H1 (cell line): ENCODE measurements at regions not wholly inside any gene's neighbourhood (a gene's known extent, or its start where the extent isn't known, plus 50 kb on each side); places are given as distances from the start of the nearest gene placed in this dataset.

Source experiments
- CHD2 ChIP-seq: IDR thresholded peaks from 2 replicates; pipeline ENCODE4 v1.6.1; 2012; ENCODE audit warnings: low read length, improper control_type of control experiment
- CTCF ChIP-seq, 3 experiments: IDR thresholded peaks; 1 replicate in 2 of 3; 2 replicates in 1 of 3; pipeline versions ENCODE4 v1.5.1 to v1.6.1; 2011; ENCODE audit warnings: low read length in 3 of 3, mild to moderate bottlenecking in 3 of 3, inconsistent platforms in 2 of 3, low read depth in 1 of 3, moderate library complexity in 1 of 3; ENCODE audit not compliant: insufficient read depth in 1 of 3; ENCODE audit errors: control extremely low read depth in 1 of 3
- EP300 ChIP-seq, 2 experiments: IDR thresholded peaks; 1 replicate in 1 of 2; 2 replicates in 1 of 2; pipeline ENCODE4 v1.6.1; 2011 to 2012; ENCODE audit warnings: low read depth in 2 of 2, low read length in 2 of 2, mild to moderate bottlenecking in 2 of 2, borderline replicate concordance in 1 of 2, inconsistent platforms in 1 of 2, moderate library complexity in 1 of 2
- TCF12 ChIP-seq: IDR thresholded peaks from 2 replicates; pipeline ENCODE4 v1.6.1; 2011; ENCODE audit warnings: low read depth, mild to moderate bottlenecking, low read length

- TF ChIP-seq TCF12 (no peak), CHD2 (no peak), CTCF (IDR thresholded peaks at IDR 0.05; ENCODE audit: control extremely low read depth in 1 of 3, insufficient read depth in 1 of 3, low read depth in 1 of 3, low read length in 3 of 3) (no peak), EP300 (IDR thresholded peaks at IDR 0.05; ENCODE audit: borderline replicate concordance in 1 of 2, low read depth in 2 of 2, low read length in 2 of 2) (no peak)
Observed at GRCh38 chr2:62344472-62344871, 148.6 kb downstream of the B3GNT2 start.
